ENCODE measurements at regions not wholly inside any gene's neighbourhood (a gene's known extent, or its start where the extent isn't known, plus 50 kb on each side); places are given as distances from the start of the nearest gene placed in this dataset.

DNA sequence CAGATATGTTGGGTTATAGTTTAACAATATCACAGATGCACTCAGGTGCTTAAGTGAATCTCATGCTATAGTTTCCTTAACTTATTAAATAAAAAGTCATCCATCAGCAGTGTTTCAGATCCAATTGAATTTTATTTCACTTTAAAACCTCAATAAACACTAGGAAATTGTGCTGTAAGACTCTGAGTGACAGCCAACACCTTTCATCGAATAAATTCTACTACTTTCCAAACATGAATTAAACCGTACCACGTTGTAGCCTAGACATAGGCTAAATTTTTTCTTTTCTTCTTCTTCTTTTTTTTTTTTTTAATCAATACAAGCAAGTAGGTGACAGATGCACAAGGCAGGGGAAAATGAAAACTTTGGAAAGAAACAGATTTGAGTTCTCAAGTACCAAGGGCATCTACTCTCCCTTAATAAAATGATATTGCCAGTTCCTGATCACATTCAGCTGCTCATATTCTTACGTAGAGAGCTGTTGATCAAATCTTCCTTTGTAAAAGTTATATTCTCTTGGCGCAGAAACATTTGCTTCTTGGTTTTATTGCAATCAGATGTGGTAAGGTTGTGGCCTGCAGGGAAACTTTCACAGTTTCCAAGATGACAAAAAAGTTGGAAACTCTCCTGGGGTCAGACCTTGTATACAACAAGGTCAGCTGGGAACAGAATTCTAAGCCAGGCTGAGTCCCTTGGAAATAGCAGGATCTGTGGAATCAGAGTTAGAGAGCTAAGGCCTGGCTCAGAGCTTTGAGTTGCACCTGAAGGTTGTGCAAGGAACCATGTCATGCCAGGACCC, 147.7 kb downstream of the CD47 start:
- ATAC-seq (no peak), DNase-seq (ENCODE audit: low read depth, low spot score) (no peak)
- no peak for TF ChIP-seq SIN3A (IDR thresholded peaks at IDR 0.05; ENCODE audit: borderline replicate concordance, insufficient read depth, low read depth, low read length)
- no peak for TF ChIP-seq POLR2AphosphoS5 (IDR thresholded peaks at IDR 0.05; ENCODE audit: low read depth, low read length)
- no peak for TF ChIP-seq TCF7L2 (IDR thresholded peaks at IDR 0.05; ENCODE audit: low read depth, low read length)
- H3K4me3 ChIP-seq (ENCODE audit: low read depth in 2 of 2, low read length in 2 of 2): no peak overlapping the region
- ChIA-PET POLR2A (no interaction called here), CTCF (no interaction called here)
- H3K4me1 ChIP-seq (ENCODE audit: control insufficient read depth, insufficient read depth, low read length): no peaks in the 10 kb centered on the region
- intact Hi-C loops (cut with micrococcal nuclease; ENCODE audit: unreplicated experiment): no loop called here
- no peaks in the 10 kb centered on the region for H3K9me3 ChIP-seq (ENCODE audit: control insufficient read depth, insufficient read depth, low read depth, low read length)
- no peaks in the 10 kb centered on the region for H3K36me3 ChIP-seq (ENCODE audit: control insufficient read depth, insufficient read depth, low read length)
- in situ Hi-C loops (cut with HindIII; ENCODE audit: low pct_unique_long_range_greater_than_20kb, low sequenced_read_pairs): no loop called here
- no peak overlapping the region for H3K27ac ChIP-seq (ENCODE audit: low read length)
- H3K27me3 ChIP-seq (ENCODE audit: control insufficient read depth, insufficient read depth, low read length): no peaks in the 10 kb centered on the region
- no TSS peak for BruUV-seq (replicated peaks)

DNA sequence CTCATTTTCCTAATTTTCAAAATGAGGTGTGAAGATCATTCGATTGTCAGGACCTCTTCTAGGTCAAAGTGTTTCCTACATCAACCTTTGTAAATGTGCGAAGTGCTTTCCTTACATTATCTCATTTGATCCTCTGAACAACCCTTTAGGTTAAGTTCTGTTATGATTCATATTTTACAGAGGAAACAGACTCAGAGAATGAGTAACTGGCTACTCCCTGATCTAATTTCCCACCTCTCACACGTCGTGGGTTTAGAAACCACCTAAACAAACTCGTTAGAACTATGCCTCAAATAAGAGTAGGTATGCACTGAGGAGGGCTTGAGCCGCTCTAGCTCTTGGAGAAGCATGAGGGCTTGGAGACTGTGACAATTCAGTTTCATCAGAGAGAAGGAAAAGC, 148.6 kb downstream of the CD47 start:
- Histone ChIP-seq H3K9me3 (ENCODE audit: control insufficient read depth, insufficient read depth, low read depth, low read length) (no peaks in the 10 kb centered on the region), H3K4me3 (ENCODE audit: low read depth in 2 of 2, low read length in 2 of 2) (no peak overlapping the region), H3K36me3 (ENCODE audit: control insufficient read depth, insufficient read depth, low read length) (no peaks in the 10 kb centered on the region), H3K4me1 (ENCODE audit: control insufficient read depth, insufficient read depth, low read length) (no peaks in the 10 kb centered on the region), H3K27me3 (ENCODE audit: control insufficient read depth, insufficient read depth, low read length) (no peaks in the 10 kb centered on the region), H3K27ac (ENCODE audit: low read length) (no peak overlapping the region)
- in situ Hi-C loops (cut with HindIII; ENCODE audit: low pct_unique_long_range_greater_than_20kb, low sequenced_read_pairs) (no loop called here), intact Hi-C loops (cut with micrococcal nuclease; ENCODE audit: unreplicated experiment) (no loop called here)
- ChIA-PET CTCF (no interaction called here), POLR2A (no interaction called here)
- TF ChIP-seq, protein P1, sequence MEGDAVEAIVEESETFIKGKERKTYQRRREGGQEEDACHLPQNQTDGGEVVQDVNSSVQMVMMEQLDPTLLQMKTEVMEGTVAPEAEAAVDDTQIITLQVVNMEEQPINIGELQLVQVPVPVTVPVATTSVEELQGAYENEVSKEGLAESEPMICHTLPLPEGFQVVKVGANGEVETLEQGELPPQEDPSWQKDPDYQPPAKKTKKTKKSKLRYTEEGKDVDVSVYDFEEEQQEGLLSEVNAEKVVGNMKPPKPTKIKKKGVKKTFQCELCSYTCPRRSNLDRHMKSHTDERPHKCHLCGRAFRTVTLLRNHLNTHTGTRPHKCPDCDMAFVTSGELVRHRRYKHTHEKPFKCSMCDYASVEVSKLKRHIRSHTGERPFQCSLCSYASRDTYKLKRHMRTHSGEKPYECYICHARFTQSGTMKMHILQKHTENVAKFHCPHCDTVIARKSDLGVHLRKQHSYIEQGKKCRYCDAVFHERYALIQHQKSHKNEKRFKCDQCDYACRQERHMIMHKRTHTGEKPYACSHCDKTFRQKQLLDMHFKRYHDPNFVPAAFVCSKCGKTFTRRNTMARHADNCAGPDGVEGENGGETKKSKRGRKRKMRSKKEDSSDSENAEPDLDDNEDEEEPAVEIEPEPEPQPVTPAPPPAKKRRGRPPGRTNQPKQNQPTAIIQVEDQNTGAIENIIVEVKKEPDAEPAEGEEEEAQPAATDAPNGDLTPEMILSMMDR (IDR thresholded peaks at IDR 0.05): no peak
- TF ChIP-seq TCF7L2 (IDR thresholded peaks at IDR 0.05; ENCODE audit: low read depth, low read length) (no peak), POLR2AphosphoS5 (IDR thresholded peaks at IDR 0.05; ENCODE audit: low read depth, low read length) (no peak), SIN3A (IDR thresholded peaks at IDR 0.05; ENCODE audit: borderline replicate concordance, insufficient read depth, low read depth, low read length) (no peak)
- TF ChIP-seq, protein P2, sequence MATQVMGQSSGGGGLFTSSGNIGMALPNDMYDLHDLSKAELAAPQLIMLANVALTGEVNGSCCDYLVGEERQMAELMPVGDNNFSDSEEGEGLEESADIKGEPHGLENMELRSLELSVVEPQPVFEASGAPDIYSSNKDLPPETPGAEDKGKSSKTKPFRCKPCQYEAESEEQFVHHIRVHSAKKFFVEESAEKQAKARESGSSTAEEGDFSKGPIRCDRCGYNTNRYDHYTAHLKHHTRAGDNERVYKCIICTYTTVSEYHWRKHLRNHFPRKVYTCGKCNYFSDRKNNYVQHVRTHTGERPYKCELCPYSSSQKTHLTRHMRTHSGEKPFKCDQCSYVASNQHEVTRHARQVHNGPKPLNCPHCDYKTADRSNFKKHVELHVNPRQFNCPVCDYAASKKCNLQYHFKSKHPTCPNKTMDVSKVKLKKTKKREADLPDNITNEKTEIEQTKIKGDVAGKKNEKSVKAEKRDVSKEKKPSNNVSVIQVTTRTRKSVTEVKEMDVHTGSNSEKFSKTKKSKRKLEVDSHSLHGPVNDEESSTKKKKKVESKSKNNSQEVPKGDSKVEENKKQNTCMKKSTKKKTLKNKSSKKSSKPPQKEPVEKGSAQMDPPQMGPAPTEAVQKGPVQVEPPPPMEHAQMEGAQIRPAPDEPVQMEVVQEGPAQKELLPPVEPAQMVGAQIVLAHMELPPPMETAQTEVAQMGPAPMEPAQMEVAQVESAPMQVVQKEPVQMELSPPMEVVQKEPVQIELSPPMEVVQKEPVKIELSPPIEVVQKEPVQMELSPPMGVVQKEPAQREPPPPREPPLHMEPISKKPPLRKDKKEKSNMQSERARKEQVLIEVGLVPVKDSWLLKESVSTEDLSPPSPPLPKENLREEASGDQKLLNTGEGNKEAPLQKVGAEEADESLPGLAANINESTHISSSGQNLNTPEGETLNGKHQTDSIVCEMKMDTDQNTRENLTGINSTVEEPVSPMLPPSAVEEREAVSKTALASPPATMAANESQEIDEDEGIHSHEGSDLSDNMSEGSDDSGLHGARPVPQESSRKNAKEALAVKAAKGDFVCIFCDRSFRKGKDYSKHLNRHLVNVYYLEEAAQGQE (IDR thresholded peaks at IDR 0.05; ENCODE audit: insufficient read depth in 1 of 2, low read depth in 2 of 2, low read length in 1 of 2): no peak
- ATAC-seq: no peak
- no peak for DNase-seq (ENCODE audit: low read depth, low spot score)
- no TSS peak for BruUV-seq (replicated peaks)

Measured in Panc1 (cell line).